ENCODE measurements at regions not wholly inside any gene's neighbourhood (a gene's known extent, or its start where the extent isn't known, plus 50 kb on each side); places are given as distances from the start of the nearest gene placed in this dataset.

DNA sequence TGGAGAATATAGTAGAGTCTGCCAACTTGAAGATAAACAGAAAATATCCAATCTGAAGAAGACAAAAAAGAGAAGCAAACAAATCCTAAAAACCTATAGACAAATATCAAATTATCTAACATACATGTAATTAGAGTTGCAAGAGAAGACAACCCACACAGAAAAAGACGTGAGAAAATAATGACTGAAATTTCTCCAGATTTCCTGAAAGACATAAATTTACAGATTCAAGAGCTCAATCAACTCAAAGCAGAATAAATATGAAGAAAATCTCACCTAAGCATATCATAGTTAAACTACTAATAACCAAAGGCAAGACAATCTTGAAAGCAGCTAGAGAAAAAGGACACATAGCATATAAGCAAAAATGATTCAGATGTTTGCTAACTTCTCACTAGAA, 261.2 kb upstream of the NFIA start:
- no peak overlapping the region for H3K4me3 ChIP-seq (ENCODE audit: control insufficient read depth, low read depth, low read length)
- TF ChIP-seq CTCF (conservative IDR thresholded peaks at IDR 0.05; ENCODE audit: control insufficient read depth, insufficient read depth, low read depth, low read length) = no peak
- no peak for DNase-seq (ENCODE audit: low read depth)

DNA sequence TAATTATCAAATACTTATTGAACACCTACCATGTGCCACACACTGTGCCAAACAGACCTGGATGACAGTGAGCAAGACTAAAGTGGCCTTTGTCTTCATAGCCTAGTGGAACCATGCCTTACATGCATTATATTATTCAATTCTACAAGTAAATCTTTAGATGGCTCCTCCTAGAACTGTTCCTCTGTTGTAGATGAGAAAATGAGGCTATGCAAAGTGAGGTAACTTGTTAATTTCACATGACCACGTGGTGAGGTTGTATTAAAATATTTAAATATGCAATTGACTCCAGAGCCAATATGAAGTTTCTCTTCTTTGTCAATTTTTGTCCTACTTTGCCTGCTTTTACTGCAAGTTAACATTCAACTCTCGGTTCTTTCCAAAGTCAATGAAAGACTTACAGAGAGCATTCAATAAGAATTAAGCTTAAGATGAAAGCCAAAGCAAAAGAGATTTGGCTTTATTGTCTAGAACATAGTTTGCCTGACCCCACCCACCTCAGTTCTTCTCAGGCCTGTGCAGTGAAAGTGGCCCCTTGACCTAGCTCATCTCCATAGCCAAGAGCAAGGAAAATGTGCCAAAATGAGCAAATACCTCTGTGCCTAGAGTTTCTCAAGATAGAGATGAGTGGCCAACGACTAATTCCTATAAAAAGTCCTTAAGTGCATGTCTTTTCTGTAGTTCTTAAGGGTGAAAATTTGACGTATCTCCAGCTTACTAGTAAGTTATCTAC, 263.2 kb upstream of the NFIA start:
- H3K4me3 ChIP-seq (ENCODE audit: control insufficient read depth, low read depth, low read length) = no peak overlapping the region
- TF ChIP-seq CTCF (conservative IDR thresholded peaks at IDR 0.05; ENCODE audit: control insufficient read depth, insufficient read depth, low read depth, low read length) = no peak
- DNase-seq (ENCODE audit: low read depth) = no peak

- no peak for DNase-seq (ENCODE audit: low read depth)
- TF ChIP-seq CTCF (conservative IDR thresholded peaks at IDR 0.05; ENCODE audit: control insufficient read depth, insufficient read depth, low read depth, low read length) = no peak
- H3K4me3 ChIP-seq (ENCODE audit: control insufficient read depth, low read depth, low read length) = no peak overlapping the region
Measured at GRCh38 chr1:60813071-60813470, 269.3 kb upstream of the NFIA start.

DNA sequence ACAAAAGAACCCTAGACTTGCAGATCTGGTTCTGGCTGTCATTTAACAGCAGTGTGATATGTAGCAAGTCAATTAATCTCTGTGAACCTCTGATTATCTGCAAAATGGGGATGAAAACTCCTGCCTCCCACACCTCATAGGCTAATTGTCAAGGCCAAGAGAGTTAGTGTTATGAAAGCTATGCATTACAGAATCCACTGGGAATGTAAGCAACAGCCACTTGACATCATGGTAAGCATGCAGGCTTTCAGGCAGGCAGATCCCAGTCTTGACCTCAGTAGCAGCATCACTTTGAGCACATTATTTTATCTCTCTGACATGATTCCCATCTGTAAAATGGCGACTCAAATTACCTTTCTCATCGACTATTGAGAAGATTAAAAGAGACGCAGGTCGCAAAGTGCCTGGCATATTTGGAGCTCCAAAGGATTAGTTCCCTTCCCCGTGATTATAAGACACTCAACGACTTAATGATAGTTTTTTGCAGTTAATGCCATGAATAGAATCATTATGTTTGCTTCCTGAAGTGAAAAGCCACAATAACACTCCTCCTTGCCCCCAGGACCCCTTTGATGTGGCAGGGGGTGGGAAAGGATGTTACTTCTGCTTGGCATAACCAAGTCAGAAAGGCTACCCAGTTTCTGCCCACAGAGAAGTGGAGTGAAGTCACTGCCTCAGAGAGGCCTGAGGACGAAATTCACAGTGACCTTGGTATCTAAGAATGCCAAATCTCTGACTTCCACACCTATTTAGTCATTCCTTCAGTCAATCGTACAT, 273.0 kb upstream of the NFIA start:
- no peak for DNase-seq (ENCODE audit: low read depth)
- no peak for TF ChIP-seq CTCF (conservative IDR thresholded peaks at IDR 0.05; ENCODE audit: control insufficient read depth, insufficient read depth, low read depth, low read length)
- no peak overlapping the region for H3K4me3 ChIP-seq (ENCODE audit: control insufficient read depth, low read depth, low read length)

DNA sequence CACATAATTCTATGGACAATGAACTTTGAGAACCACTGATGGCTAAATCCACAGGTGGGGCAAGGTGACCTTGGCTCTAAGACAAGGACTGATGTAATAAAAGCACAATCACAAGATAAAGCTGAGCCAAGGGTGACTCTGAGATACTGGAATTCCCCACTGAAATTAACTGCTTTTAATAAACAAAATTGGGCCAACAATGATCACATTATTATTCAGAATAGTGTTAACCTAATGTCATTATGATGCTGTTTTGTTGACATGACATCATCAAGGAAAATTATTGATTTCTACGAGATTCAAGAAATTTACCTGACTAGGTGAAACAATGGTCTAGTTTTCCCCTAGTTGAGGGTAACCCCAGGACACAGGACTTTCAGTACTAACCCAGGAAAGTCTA, 273.7 kb upstream of the NFIA start:
- DNase-seq (ENCODE audit: low read depth) = no peak
- TF ChIP-seq CTCF (conservative IDR thresholded peaks at IDR 0.05; ENCODE audit: control insufficient read depth, insufficient read depth, low read depth, low read length) = no peak
- H3K4me3 ChIP-seq (ENCODE audit: control insufficient read depth, low read depth, low read length) = no peak overlapping the region

- H3K4me3 ChIP-seq (ENCODE audit: control insufficient read depth, low read depth, low read length) = no peak overlapping the region
- TF ChIP-seq CTCF (conservative IDR thresholded peaks at IDR 0.05; ENCODE audit: control insufficient read depth, insufficient read depth, low read depth, low read length) = no peak
- DNase-seq (ENCODE audit: low read depth) = no peak
Measured at GRCh38 chr1:60802884-60803283, 279.5 kb upstream of the NFIA start.

Data from fibroblast of mammary gland (primary cell).